ENCODE measurements at regions not wholly inside any gene's neighbourhood (a gene's known extent, or its start where the extent isn't known, plus 50 kb on each side); places are given as distances from the start of the nearest gene placed in this dataset.

DNA sequence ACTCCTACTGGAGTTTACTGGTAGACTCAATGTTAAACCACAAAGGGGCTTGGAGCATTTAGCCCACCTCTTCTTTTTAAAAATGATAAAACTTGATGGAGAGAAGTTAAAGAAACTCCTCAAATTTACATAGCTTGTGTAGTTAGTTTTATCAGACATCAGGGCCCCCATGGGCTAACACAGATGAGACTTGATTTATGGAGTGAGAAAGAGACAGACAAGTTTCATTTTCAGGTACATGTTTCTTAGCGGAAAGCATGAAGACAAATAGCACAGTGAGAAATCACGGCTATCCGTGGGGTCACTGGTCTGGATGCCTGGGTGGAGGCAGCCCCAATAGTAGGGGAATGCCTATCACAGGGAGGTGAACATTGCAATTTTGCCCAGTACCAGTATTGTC, 173.6 kb downstream of the TFAP2B start:
- Histone ChIP-seq H3K27ac (ENCODE audit: low read depth, low read length) (no peak overlapping the region), H3K4me3 (ENCODE audit: low read depth, low read length) (no peak overlapping the region), H3K9me3 (ENCODE audit: control insufficient read depth, insufficient read depth, low read length) (peaks cover 6% of the 10 kb centered on the region; the same call in 1 of the 2 replicates), H3K27me3 (ENCODE audit: control insufficient read depth, insufficient read depth, low read length) (no peaks in the 10 kb centered on the region)
- CTCF ChIA-PET, result no interaction called here
- POLR2A ChIA-PET, result no interaction called here
- DNase-seq (ENCODE audit: low read depth, low spot score), result no peak
- TF ChIP-seq, protein P1, sequence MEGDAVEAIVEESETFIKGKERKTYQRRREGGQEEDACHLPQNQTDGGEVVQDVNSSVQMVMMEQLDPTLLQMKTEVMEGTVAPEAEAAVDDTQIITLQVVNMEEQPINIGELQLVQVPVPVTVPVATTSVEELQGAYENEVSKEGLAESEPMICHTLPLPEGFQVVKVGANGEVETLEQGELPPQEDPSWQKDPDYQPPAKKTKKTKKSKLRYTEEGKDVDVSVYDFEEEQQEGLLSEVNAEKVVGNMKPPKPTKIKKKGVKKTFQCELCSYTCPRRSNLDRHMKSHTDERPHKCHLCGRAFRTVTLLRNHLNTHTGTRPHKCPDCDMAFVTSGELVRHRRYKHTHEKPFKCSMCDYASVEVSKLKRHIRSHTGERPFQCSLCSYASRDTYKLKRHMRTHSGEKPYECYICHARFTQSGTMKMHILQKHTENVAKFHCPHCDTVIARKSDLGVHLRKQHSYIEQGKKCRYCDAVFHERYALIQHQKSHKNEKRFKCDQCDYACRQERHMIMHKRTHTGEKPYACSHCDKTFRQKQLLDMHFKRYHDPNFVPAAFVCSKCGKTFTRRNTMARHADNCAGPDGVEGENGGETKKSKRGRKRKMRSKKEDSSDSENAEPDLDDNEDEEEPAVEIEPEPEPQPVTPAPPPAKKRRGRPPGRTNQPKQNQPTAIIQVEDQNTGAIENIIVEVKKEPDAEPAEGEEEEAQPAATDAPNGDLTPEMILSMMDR (IDR thresholded peaks at IDR 0.05; ENCODE audit: low read depth, low read length), result no peak

DNA sequence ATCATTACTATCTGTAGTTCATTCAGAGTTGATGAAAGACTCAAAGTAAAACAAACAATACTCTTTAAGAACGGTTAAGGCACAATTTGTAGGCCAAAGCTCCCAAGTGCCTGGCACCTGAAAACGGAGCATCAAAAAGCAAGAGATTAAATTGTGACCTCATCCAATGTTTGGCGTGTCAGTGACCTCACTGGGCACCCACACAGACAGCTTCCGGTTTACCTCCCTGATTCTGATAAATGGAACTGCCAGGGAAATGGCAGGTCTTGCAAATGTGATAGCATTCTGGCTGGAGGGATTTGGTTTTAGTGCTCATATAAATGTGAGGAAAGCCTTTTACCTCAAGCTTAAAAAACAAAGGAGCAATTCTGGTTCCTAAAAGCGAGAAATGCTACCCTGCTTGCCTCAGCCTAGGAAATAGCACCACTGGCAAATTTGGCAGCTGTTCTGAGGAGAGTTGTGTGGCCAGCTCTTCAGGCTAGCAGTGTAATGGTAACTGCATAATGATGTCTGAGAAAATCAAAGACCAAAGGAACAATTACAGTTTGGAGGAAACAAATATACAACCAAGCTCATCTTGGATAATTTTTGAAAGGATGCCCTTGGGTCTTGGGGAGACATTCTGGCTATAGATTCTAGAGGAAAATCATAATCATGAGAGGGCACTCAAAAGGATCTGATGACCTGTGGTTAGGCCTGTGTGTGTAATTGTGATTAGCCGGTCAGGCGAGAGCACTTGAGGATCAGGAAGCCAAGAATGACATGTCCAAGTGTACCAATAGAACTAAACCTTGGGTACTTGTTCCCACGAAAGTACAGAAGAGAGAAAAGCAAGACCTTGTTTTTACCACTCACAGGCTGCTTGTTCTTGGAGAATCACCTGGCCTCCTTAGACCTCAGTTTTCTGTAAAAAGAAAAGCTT, 174.3 kb downstream of the TFAP2B start:
- Histone ChIP-seq H3K4me3 (ENCODE audit: low read depth, low read length) (no peak overlapping the region), H3K27me3 (ENCODE audit: control insufficient read depth, insufficient read depth, low read length) (no peaks in the 10 kb centered on the region), H3K9me3 (ENCODE audit: control insufficient read depth, insufficient read depth, low read length) (peaks cover 6% of the 10 kb centered on the region; the same call in 1 of the 2 replicates), H3K27ac (ENCODE audit: low read depth, low read length) (no peak overlapping the region)
- ChIA-PET CTCF (no interaction called here), POLR2A (no interaction called here)
- no peak for DNase-seq (ENCODE audit: low read depth, low spot score)
- TF ChIP-seq, protein P1 (IDR thresholded peaks at IDR 0.05; ENCODE audit: low read depth, low read length), result no peak

DNA sequence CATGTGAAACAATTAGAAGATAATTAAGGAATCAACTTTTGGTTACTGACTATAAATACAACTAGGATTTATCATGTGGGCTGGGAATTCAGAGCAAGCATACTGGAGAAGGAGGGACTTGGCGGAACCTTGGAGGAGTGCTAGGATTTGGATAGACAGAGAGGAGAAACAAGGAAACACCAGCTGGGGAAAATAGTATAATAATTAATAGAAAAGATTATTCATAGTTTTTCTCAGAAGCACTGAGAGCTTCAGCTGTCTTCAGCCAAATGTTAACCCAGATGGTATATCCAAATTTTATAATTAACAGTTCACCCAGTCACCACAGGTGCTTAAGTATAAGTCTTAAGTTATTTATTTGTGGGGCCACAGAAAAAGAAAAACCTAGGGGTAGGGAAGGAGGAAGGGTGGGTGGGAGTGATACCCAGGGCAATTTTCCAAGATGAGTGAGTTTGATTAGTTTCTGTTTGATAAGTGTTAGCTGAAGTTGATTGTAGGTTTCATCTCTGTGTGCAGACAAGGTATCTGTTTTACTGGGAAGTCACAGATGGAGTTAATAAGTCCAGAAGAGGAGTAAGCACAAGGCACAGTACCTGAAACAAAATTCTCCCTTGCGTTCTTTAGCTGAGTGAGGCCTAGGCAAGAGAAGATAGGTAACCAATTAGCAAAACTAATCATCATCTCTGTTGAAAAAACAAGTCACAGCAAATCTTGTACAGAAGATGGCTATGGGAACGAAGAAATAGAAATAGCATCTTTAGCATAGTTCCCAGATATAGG, 175.5 kb downstream of the TFAP2B start:
- H3K9me3 ChIP-seq (ENCODE audit: control insufficient read depth, insufficient read depth, low read length), result peaks cover 6% of the 10 kb centered on the region; the same call in 1 of the 2 replicates
- no peaks in the 10 kb centered on the region for H3K27me3 ChIP-seq (ENCODE audit: control insufficient read depth, insufficient read depth, low read length)
- DNase-seq (ENCODE audit: low read depth, low spot score), result no peak
- H3K27ac ChIP-seq (ENCODE audit: low read depth, low read length), result no peak overlapping the region
- H3K4me3 ChIP-seq (ENCODE audit: low read depth, low read length), result no peak overlapping the region
- ChIA-PET POLR2A (no interaction called here), CTCF (no interaction called here)
- TF ChIP-seq, protein P1 (IDR thresholded peaks at IDR 0.05; ENCODE audit: low read depth, low read length), result no peak

DNA sequence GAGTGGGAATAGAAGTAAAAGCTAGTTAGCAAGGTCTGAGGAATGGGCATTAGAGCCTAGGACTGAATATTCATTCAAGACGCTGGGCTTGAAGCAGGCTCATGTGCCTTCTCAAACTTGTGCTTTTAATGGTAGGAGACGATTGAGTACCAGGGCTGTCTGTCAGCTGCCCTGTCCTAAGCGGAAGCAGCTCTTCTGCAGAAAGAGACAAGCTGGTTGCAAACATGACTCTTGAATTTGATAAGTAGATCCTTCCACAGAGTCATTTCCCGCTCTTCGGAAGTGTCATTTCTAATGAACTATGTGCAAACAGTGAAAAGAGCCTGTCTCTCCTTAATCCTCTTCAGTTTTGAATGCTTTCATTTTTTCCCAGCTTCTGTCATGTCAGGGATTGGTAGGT, 176.4 kb downstream of the TFAP2B start:
- TF ChIP-seq, protein P1 (IDR thresholded peaks at IDR 0.05; ENCODE audit: low read depth, low read length), result no peak
- ChIA-PET POLR2A (no interaction called here), CTCF (no interaction called here)
- Histone ChIP-seq H3K27ac (ENCODE audit: low read depth, low read length) (no peak overlapping the region), H3K27me3 (ENCODE audit: control insufficient read depth, insufficient read depth, low read length) (no peaks in the 10 kb centered on the region), H3K4me3 (ENCODE audit: low read depth, low read length) (no peak overlapping the region), H3K9me3 (ENCODE audit: control insufficient read depth, insufficient read depth, low read length) (peaks cover 6% of the 10 kb centered on the region; the same call in 1 of the 2 replicates)
- DNase-seq (ENCODE audit: low read depth, low spot score), result no peak

DNA sequence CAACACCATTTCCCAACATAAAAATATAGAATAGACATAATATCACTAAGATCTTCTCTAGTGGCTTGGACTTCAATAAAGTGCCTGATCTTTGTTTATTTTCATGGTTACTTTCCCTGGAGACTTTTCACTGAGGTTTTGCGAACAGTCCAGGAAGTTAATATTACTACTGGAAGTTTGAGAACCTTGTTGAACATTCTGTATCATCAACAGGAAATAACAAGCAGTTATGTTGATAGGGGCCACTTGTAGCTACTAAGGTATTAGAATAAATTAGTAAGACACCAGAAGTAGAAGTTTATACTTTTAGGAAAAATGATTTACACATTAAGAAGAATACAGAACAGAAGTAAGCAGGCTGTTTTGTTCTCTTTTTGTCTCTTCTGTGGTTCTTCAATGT, 180.2 kb downstream of the TFAP2B start:
- Histone ChIP-seq H3K9me3 (ENCODE audit: control insufficient read depth, insufficient read depth, low read length) (peaks cover 2% of the 10 kb centered on the region; the same call in 1 of the 2 replicates), H3K4me3 (ENCODE audit: low read depth, low read length) (no peak overlapping the region), H3K27me3 (ENCODE audit: control insufficient read depth, insufficient read depth, low read length) (no peaks in the 10 kb centered on the region), H3K27ac (ENCODE audit: low read depth, low read length) (no peak overlapping the region)
- TF ChIP-seq, protein P1 (IDR thresholded peaks at IDR 0.05; ENCODE audit: low read depth, low read length), result no peak
- DNase-seq (ENCODE audit: low read depth, low spot score), result no peak
- ChIA-PET POLR2A (no interaction called here), CTCF (no interaction called here)

Data from AG04450 (cell line).